Vagina (tissue), 2 donors: ENCODE measurements at regions not wholly inside any gene's neighbourhood (a gene's known extent, or its start where the extent isn't known, plus 50 kb on each side); places are given as distances from the start of the nearest gene placed in this dataset.

ENCODE experiments used
- CTCF ChIP-seq, 3 experiments: fragments of 450-650 bp in 2 of 3; fragments of 200-600 bp in 1 of 3; sonication (generic) in 1 of 3; IDR thresholded peaks; one replicate each; pipeline ENCODE4 v1.5.1; 2017 to 2019; ENCODE audit warnings: antibody characterized with exemption in 3 of 3, mild to moderate bottlenecking in 2 of 3, moderate library complexity in 2 of 3
- POLR2A ChIP-seq, 2 donors: fragments of 450-650 bp; IDR thresholded peaks; one replicate each; pipeline ENCODE4 v1.6.1; 2017; ENCODE audit warnings: antibody characterized with exemption in 2 of 2, mild to moderate bottlenecking in 2 of 2, moderate library complexity in 2 of 2
- POLR2AphosphoS5 ChIP-seq, 2 donors: sonication (generic); formaldehyde crosslinking; IDR thresholded peaks; one replicate each; pipeline ENCODE4 v1.9.0; 2017; ENCODE audit warnings: antibody characterized with exemption in 2 of 2, mild to moderate bottlenecking in 2 of 2, low read depth in 1 of 2; ENCODE audit not compliant: insufficient read depth in 1 of 2

GRCh38 chr6:141303907-141304306 lies 828.8 kb upstream of the GJE1 start:
- TF ChIP-seq CTCF (IDR thresholded peaks at IDR 0.05) (no peak), POLR2A (IDR thresholded peaks at IDR 0.05) (no peak), POLR2AphosphoS5 (IDR thresholded peaks at IDR 0.05; ENCODE audit: insufficient read depth in 1 of 2, low read depth in 1 of 2) (no peak)
